GM21619 (cell line): ENCODE measurements at regions not wholly inside any gene's neighbourhood (a gene's known extent, or its start where the extent isn't known, plus 50 kb on each side); places are given as distances from the start of the nearest gene placed in this dataset.
"Not testable (repeated sequence)": the region's sequence is repeated elsewhere in the genome, so short reads cannot be mapped to it uniquely, and the experiment has no call there.

ENCODE experiments used
- ATAC-seq: cut with Tn5 transposase; IDR thresholded peaks from one replicate; pipeline ENCODE4 v1.9.1; 2021; ENCODE audit not compliant: unreplicated experiment

DNA sequence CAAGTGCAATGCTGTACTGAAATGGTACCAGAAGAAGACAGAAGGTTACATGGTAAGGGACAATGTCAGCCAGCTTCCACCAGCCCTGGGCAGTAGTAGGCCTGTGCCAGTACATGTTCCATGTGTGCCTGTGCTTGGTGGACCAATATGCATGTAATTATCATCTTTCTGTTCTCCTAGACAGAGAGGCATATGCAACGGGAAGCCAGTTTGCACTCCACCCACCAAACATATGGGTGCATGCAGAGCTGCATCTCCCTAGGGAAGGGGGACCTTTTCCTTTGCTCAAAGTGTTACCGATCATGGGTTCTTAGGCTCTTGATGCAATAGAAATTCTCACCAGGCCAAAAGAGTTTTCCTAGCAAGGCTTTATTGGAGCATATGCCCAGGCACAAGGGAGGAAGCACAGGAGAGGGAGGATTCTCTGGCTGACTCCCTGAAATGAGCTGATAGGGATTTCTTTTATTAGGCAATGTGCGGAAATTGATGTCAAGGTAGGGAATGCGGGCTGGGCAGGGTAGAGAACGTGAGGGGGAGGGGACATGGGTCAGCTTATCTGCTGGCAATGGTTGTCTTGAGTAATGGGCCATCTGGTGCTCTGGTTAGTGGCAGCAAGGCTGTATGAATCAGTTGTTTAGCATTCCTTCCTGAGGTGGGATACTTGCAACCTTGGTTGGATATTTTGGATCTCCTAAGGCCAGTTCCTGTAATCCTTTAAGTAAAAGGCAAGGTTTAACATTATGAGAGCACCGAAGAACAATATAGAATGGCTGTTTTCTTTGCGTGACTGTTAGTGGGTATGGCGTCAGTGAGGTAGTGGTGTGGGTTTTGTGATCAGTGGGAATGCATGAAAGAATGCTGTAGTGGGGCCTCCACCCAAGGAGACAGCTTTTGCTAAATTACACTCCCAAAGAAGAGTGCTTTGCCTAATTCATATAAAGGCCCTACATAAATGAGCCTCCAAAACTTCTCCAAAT is 102.5 kb downstream of the CDRT15L2 start:
- not testable (repeated sequence) for ATAC-seq

GRCh38 chr17:20683651-20684229 is 104.2 kb downstream of the CDRT15L2 start:
- ATAC-seq = not testable (repeated sequence)

DNA sequence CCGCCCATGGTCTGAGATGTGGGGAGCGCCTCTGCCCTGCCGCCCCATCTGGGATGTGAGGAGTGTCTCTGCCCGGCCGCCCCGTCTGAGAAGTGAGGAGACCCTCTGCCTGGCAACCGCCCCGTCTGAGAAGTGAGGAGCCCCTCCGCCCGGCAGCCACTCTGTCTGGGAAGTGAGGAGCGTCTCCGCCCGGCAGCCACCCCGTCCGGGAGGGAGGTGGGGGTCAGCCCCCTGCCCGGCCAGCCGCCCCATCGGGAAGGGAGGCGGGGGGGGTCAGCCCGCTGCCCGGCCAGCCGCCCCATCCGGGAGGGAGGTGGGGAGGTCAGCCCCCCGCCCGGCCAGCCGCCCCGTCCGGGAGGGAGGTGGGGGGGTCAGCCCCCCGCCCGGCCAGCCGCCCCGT is 105.5 kb downstream of the CDRT15L2 start:
- not testable (repeated sequence) for ATAC-seq

DNA sequence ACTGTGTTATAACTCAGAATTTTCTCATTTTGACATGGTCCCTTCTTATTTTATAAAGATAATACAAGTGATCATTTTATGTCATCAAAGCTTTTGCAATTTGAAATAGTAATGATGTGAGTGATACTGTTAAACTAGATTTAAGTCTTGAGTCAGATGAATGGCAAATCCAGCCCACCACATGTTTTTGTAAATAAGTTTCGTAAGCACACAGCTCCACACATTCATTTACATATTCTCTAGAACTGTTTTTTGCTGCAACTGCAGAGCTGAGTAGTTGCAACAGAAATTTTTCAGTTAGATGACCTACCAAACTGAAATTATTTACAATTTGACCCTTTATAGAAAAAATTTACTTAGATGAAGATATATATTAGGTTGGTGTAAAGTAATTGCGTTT is 108.1 kb downstream of the CDRT15L2 start:
- ATAC-seq = not testable (repeated sequence)

- not testable (repeated sequence) for ATAC-seq
Observed at GRCh38 chr17:20689170-20689749, 109.7 kb downstream of the CDRT15L2 start.

- ATAC-seq = not testable (repeated sequence)
Observed at GRCh38 chr17:20692706-20693105, 113.2 kb downstream of the CDRT15L2 start.

DNA sequence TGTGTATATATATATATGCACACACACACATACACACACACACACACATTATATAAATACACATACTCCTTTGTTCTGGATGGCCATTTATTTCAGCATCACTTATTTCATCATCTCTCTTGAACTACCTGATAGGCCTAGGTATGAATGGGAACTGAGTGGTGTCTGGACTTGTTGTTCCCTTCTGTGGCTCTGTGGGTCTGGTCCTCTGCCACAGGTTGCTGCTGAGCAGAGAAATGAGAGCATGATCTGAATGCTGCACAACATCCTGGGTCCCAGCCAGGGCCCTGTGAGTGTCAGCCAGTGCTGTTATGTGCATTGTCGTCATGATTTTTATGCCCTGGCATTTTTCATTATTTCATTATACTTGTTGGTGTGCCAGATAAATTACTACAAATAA is 116.3 kb downstream of the CDRT15L2 start:
- ATAC-seq = not testable (repeated sequence)

DNA sequence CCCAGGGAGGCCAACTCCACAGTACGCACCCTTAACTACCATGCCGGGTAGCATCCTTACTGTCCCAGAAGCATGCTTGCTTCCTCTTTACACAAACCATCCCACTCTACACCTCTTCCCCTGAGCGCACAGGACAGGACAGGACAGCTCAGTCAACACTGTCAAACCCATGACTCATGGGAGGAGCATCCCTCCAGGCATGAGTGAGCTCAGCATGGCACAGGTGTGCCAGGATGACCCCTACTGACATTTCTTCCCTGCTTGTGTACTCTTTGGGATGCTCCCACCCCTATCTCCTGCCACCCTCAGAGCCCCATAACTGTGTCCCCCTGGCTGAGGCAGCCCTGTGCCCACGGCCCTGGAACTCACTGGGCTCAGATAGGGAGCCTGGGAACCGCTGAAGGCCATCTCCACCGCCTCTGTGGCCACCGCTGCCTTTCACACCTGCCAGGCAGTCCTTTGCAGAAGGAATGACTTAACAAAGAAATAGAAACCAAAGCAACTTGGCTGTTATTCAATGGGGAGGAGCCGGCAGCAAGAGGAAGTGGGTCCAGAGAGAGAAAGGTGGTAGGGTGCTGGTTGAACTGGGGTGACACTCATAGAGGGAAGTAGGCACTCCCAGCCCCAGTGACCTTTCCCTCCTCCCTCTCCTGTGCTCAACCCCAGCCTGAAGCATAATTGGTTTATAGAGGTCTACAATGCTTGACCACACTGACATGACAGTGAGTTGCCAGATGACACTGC is 119.1 kb downstream of the CDRT15L2 start:
- ATAC-seq = peak; percentile 90

DNA sequence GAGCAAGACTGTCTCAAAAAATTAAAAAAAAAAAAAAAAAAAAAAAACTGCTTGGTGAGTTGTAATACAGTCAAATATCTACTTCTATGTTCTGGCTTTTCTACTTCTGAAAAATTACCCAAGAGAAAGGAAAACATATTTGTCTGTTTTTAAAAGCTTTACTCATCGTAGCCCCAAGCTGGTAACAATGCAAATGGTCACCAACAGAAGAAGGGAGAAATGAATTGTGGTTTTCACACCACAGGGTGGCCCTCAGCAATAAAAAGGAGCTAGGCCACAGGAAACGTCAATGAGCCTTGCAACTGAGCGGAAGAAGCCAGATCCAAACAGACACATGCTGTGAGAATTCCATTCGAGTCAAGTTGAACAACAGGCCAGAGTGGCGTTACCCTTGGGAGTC is 121.0 kb downstream of the CDRT15L2 start:
- not testable (repeated sequence) for ATAC-seq

- ATAC-seq = not testable (repeated sequence)
Observed at GRCh38 chr17:20701366-20701765, 121.8 kb downstream of the CDRT15L2 start.

- ATAC-seq = no peak
Observed at GRCh38 chr17:20702692-20703091, 123.2 kb downstream of the CDRT15L2 start.

GRCh38 chr17:20703781-20704180 is 124.3 kb downstream of the CDRT15L2 start:
- ATAC-seq = no peak

DNA sequence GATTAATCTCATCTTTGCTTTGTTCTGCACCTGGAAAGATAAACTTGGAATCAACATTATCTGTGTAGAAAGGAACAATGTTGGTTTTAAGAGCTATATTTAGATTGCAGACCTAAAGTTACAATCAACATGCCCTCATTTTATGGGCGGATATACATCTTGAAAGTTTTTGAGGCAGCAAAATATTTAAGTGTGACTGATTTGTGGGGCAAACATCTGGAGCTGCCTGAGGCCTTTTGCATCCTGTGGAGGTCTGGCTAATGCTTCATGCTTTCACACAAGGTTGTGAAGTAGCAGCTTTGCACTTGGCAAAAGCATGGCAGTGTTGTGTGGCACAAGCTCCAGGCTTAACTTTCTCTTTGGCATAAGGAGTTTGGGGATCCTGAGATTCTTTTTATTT is 125.7 kb downstream of the CDRT15L2 start:
- not testable (repeated sequence) for ATAC-seq

GRCh38 chr17:20706751-20707373 is 127.3 kb downstream of the CDRT15L2 start:
- ATAC-seq = no peak

- ATAC-seq = not testable (repeated sequence)
Observed at GRCh38 chr17:20708821-20709220, 129.3 kb downstream of the CDRT15L2 start.

DNA sequence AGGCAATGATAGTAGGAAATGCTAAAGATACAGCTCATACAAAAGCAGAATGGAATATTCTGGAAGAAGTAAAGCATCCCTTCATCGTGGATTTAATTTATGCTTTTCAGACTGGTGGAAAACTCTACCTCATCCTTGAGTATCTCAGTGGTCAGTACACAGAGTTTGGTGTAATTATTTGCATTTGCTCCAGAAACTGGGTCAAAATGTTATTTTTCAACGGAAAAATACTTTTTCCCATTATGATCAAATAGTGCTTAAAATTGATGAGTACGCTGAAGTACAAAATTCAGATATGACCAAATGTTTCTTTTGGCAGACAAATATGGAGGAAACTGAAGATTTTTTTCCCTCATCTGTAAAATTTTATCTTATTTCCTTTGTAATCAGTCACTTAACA is 137.0 kb downstream of the CDRT15L2 start:
- not testable (repeated sequence) for ATAC-seq

- no peak for ATAC-seq
Observed at GRCh38 chr17:20721171-20721570, 141.6 kb downstream of the CDRT15L2 start.

DNA sequence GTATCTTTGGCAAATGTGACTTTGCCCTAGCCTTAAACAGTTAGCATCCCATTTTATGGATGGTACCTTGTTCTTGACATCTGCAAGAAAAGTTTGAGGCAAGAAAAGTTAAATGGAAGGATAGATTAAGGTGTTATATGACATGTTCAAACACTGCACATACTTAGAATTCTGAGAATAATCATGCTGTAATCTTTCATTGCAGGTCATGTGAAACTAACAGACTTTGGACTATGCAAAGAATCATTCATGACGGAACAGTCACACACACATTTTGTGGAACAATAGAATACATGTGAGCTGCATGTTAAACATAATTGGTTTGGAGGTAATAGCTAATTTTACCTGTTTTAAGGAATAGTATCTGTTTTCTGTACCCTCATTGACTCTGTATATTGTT is 144.9 kb downstream of the CDRT15L2 start:
- not testable (repeated sequence) for ATAC-seq

- ATAC-seq = not testable (repeated sequence)
Observed at GRCh38 chr17:20727201-20727600, 147.7 kb downstream of the CDRT15L2 start.

DNA sequence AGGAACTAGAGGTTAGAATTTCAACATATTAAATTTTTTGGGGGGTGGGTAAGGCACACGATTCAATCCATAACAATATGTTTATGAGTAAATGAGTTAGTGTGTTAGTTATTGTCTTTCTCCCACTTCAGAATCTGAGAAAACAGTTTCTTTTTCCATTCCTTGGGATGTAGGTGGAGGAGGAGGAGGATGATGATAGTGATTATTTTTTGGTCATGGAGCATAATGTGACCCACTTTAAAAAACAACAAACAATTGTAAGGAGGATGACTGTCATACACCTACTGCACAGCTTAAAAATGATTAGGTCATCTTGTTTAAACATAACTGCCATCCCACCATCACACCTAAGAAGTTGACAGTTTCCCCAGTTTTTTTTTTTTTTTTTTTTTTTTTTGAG is 148.7 kb downstream of the CDRT15L2 start:
- ATAC-seq = no peak

- ATAC-seq = not testable (repeated sequence)
Observed at GRCh38 chr17:20731131-20731530, 151.6 kb downstream of the CDRT15L2 start.
